ENCODE measurements at regions not wholly inside any gene's neighbourhood (a gene's known extent, or its start where the extent isn't known, plus 50 kb on each side); places are given as distances from the start of the nearest gene placed in this dataset.

- no peak overlapping the region for H2BK5ac ChIP-seq (ENCODE audit: low read depth, low read length)
- H3K79me1 ChIP-seq (ENCODE audit: low read depth, low read length), result no peaks in the 10 kb centered on the region
- no peaks in the 10 kb centered on the region for H3K27me3 ChIP-seq (replicated peaks in 1 of 4; ENCODE audit: control insufficient read depth in 3 of 4, extremely low read depth in 1 of 4, insufficient read depth in 3 of 4, low read length in 3 of 4)
- H2AFZ ChIP-seq (ENCODE audit: low read length), result no peak overlapping the region
- H2BK12ac ChIP-seq (ENCODE audit: low read depth, low read length), result no peak overlapping the region
- no peak overlapping the region for H2BK15ac ChIP-seq (ENCODE audit: low read length)
- no peaks in the 10 kb centered on the region for H3K79me2 ChIP-seq (ENCODE audit: control insufficient read depth in 1 of 2, insufficient read depth in 2 of 2, low read length in 2 of 2)
- H3K56ac ChIP-seq (replicated peaks; ENCODE audit: insufficient read length, low read depth, low read length), result no peak overlapping the region
- H3K36me3 ChIP-seq (ENCODE audit: control insufficient read depth in 2 of 4, insufficient read depth in 4 of 4, low read length in 3 of 4), result no peaks in the 10 kb centered on the region
- no peaks in the 10 kb centered on the region for H4K20me1 ChIP-seq (replicated peaks in 1 of 2; ENCODE audit: control insufficient read depth in 1 of 2, insufficient read depth in 2 of 2, low read length in 2 of 2)
- H3K4me1 ChIP-seq (replicated peaks in 1 of 4; ENCODE audit: control insufficient read depth in 3 of 4, insufficient read depth in 4 of 4, low read length in 3 of 4), result no peaks in the 10 kb centered on the region
- H3K23me2 ChIP-seq (ENCODE audit: low read depth, low read length), result no peaks in the 10 kb centered on the region
- DNase-seq (ENCODE audit: low read depth in 1 of 2, low spot score in 2 of 2), result no peak
- H4K8ac ChIP-seq (ENCODE audit: extremely low read depth, insufficient read depth, low read length), result no peak overlapping the region
- no peak overlapping the region for H3K9ac ChIP-seq (replicated peaks in 1 of 4; ENCODE audit: extremely low read depth in 1 of 4, low read depth in 3 of 4, low read length in 3 of 4)
- H3K27ac ChIP-seq (ENCODE audit: low read depth, low read length), result no peak overlapping the region
- H3K14ac ChIP-seq (ENCODE audit: insufficient read length), result no peak overlapping the region
- ChIA-PET CTCF (ENCODE audit: partially characterized antibody) (interaction anchor here (1.6 kb wide), 1 partner anchor 15 kb away, joined by 3 read pairs; no protein-coding TSS in a partner anchor), POLR2A (ENCODE audit: partially characterized antibody) (no interaction called here)
- no peak overlapping the region for H3K23ac ChIP-seq (ENCODE audit: insufficient read length)
- H4K91ac ChIP-seq (replicated peaks; ENCODE audit: insufficient read length, low read length), result no peak overlapping the region
- FAIRE-seq, result no peak
- no peak overlapping the region for H4K5ac ChIP-seq (ENCODE audit: insufficient read length, low read depth, low read length)
- H3K4me3 ChIP-seq (ENCODE audit: extremely low read depth in 1 of 4, insufficient read depth in 2 of 4, low read depth in 3 of 4, low read length in 4 of 4), result no peak overlapping the region
- no peak overlapping the region for H3K4me2 ChIP-seq (ENCODE audit: insufficient read depth in 1 of 2, low read depth in 2 of 2, low read length in 2 of 2)
- H3K18ac ChIP-seq (ENCODE audit: extremely low read depth, low read length), result no peak overlapping the region
- no peak overlapping the region for H3K4ac ChIP-seq (replicated peaks; ENCODE audit: insufficient read length, low read depth, low read length)
- no peaks in the 10 kb centered on the region for H3K9me3 ChIP-seq (ENCODE audit: insufficient read depth in 2 of 2, low read depth in 1 of 2, low read length in 1 of 2)
- no peak for TF ChIP-seq SIN3A (conservative IDR thresholded peaks at IDR 0.05 in 1 of 2, IDR thresholded peaks at IDR 0.05 in 1 of 2; ENCODE audit: low read depth in 1 of 2, low read length in 2 of 2)
- no peak overlapping the region for H2BK20ac ChIP-seq (ENCODE audit: low read length)
- no peak overlapping the region for H2AK5ac ChIP-seq (ENCODE audit: low read depth, low read length)
- no peak overlapping the region for H2BK120ac ChIP-seq (replicated peaks; ENCODE audit: low read depth, low read length)
- 67% methylated on average over 1 of the region's 1 CpG; no CpG with 5 or more reads in 1 of the 2 experiments for WGBS, 2 experiments (ENCODE audit: extremely low coverage in 1 of 2, insufficient coverage in 1 of 2, insufficient read length in 1 of 2, insufficient replicate concordance in 2 of 2, low coverage in 1 of 2, low lambda C conversion rate in 2 of 2, missing lambda C conversion rate in 1 of 2)
Measured at GRCh38 chr10:91339729-91340128, 70.4 kb upstream of the HECTD2 start.

Measured in H1 (cell line).